HCT116 (cell line): ENCODE measurements at regions not wholly inside any gene's neighbourhood (a gene's known extent, or its start where the extent isn't known, plus 50 kb on each side); places are given as distances from the start of the nearest gene placed in this dataset.

Source experiments
- CTCF ChIP-seq, 3 experiments: fragments of 200-600 bp in 1 of 3; sonication (generic) in 1 of 3; IDR thresholded peaks in 2 of 3; conservative IDR thresholded peaks in 1 of 3; 2 replicates each; pipeline ENCODE4 v1.5.1; 2012 to 2017; ENCODE audit warnings: low read depth in 2 of 3, low read length in 2 of 3, antibody characterized with exemption in 1 of 3, borderline replicate concordance in 1 of 3, control low read depth in 1 of 3, mild to moderate bottlenecking in 1 of 3, mixed read lengths in 1 of 3, mixed run types in 1 of 3, moderate library complexity in 1 of 3; ENCODE audit not compliant: insufficient read depth in 1 of 3
- EZH2 ChIP-seq: fragments of 200-600 bp; sonication (generic); IDR thresholded peaks from 2 replicates; pipeline ENCODE4 v1.6.1; 2017; ENCODE audit warnings: antibody characterized with exemption, mixed run types
- EZH2phosphoT487 ChIP-seq: fragments of 200-600 bp; IDR thresholded peaks from 2 replicates; pipeline ENCODE4 v1.6.1; 2018; ENCODE audit warnings: antibody characterized with exemption, borderline replicate concordance
- JUND ChIP-seq: IDR thresholded peaks from 2 replicates; pipeline ENCODE4 v1.6.1; 2012
- MAX ChIP-seq: IDR thresholded peaks from 2 replicates; pipeline ENCODE4 v1.6.1; 2012
- POLR2A ChIP-seq: IDR thresholded peaks from 2 replicates; pipeline ENCODE4 v1.7.0; 2011; ENCODE audit warnings: borderline replicate concordance; ENCODE audit not compliant: insufficient read depth, insufficient read length; ENCODE audit errors: extremely low read depth
- YY1 ChIP-seq: IDR thresholded peaks from 2 replicates; pipeline ENCODE4 v1.6.1; 2011; ENCODE audit warnings: low read length, low read depth, moderate library complexity, mild to moderate bottlenecking; ENCODE audit not compliant: insufficient replicate concordance; ENCODE audit errors: extremely low read depth
- ZNF274 ChIP-seq: fragments of 200-500 bp; sonication (Bioruptor generic); IDR thresholded peaks from 2 replicates; pipeline ENCODE4 v1.6.1; 2014; ENCODE audit warnings: mild to moderate bottlenecking, low read depth, low read length, inconsistent platforms

GRCh38 chr1:208312706-208313105 lies 68.5 kb upstream of the PLXNA2 start:
- TF ChIP-seq CTCF (IDR thresholded peaks at IDR 0.05 in 2 of 3, conservative IDR thresholded peaks at IDR 0.05 in 1 of 3; ENCODE audit: borderline replicate concordance in 1 of 3, insufficient read depth in 1 of 3, low read depth in 2 of 3, low read length in 2 of 3) (no peak), MAX (no peak), POLR2A (no peak), JUND (no peak), EZH2 (no peak), EZH2phosphoT487 (no peak), YY1 (no peak), ZNF274 (no peak)
